ENCODE measurements at regions not wholly inside any gene's neighbourhood (a gene's known extent, or its start where the extent isn't known, plus 50 kb on each side); places are given as distances from the start of the nearest gene placed in this dataset.
"Not testable (repeated sequence)": the region's sequence is repeated elsewhere in the genome, so short reads cannot be mapped to it uniquely, and the experiment has no call there.

GRCh38 chrX:115840729-115841409, 279.9 kb downstream of the PLS3 start:
- not testable (repeated sequence) for DNase-seq (ENCODE audit: low read depth)

- not testable (repeated sequence) for DNase-seq (ENCODE audit: low read depth)
Measured at GRCh38 chrX:115850986-115851385, 290.0 kb downstream of the PLS3 start.

- not testable (repeated sequence) for DNase-seq (ENCODE audit: low read depth)
Measured at GRCh38 chrX:115853260-115853659, 292.3 kb downstream of the PLS3 start.

- not testable (repeated sequence) for DNase-seq (ENCODE audit: low read depth)
Measured at GRCh38 chrX:115881170-115881569, 289.4 kb upstream of the AGTR2 start.

- DNase-seq (ENCODE audit: low read depth), result not testable (repeated sequence)
Measured at GRCh38 chrX:115884121-115884520, 286.4 kb upstream of the AGTR2 start.

- not testable (repeated sequence) for DNase-seq (ENCODE audit: low read depth)
Measured at GRCh38 chrX:115888041-115888440, 282.5 kb upstream of the AGTR2 start.

- DNase-seq (ENCODE audit: low read depth), result not testable (repeated sequence)
Measured at GRCh38 chrX:115888519-115888918, 282.0 kb upstream of the AGTR2 start.

GRCh38 chrX:115889121-115889890, 281.2 kb upstream of the AGTR2 start:
- DNase-seq (ENCODE audit: low read depth), result no peak

GRCh38 chrX:115892056-115892708, 278.4 kb upstream of the AGTR2 start:
- no peak for DNase-seq (ENCODE audit: low read depth)

GRCh38 chrX:115892787-115893671, 277.5 kb upstream of the AGTR2 start:
- no peak for DNase-seq (ENCODE audit: low read depth)

- no peak for DNase-seq (ENCODE audit: low read depth)
Measured at GRCh38 chrX:115894087-115894486, 276.5 kb upstream of the AGTR2 start.

- DNase-seq (ENCODE audit: low read depth), result no peak
Measured at GRCh38 chrX:115895678-115896329, 274.7 kb upstream of the AGTR2 start.

- no peak for DNase-seq (ENCODE audit: low read depth)
Measured at GRCh38 chrX:115896362-115896761, 274.2 kb upstream of the AGTR2 start.

- DNase-seq (ENCODE audit: low read depth), result no peak
Measured at GRCh38 chrX:115897956-115898355, 272.6 kb upstream of the AGTR2 start.

GRCh38 chrX:115898382-115899001, 272.1 kb upstream of the AGTR2 start:
- DNase-seq (ENCODE audit: low read depth), result no peak

- no peak for DNase-seq (ENCODE audit: low read depth)
Measured at GRCh38 chrX:115900425-115900824, 270.1 kb upstream of the AGTR2 start.

GRCh38 chrX:115901241-115901640, 269.3 kb upstream of the AGTR2 start:
- DNase-seq (ENCODE audit: low read depth), result no peak

- DNase-seq (ENCODE audit: low read depth), result no peak
Measured at GRCh38 chrX:115902995-115903394, 267.5 kb upstream of the AGTR2 start.

- no peak for DNase-seq (ENCODE audit: low read depth)
Measured at GRCh38 chrX:115906276-115906675, 264.3 kb upstream of the AGTR2 start.

- DNase-seq (ENCODE audit: low read depth), result no peak
Measured at GRCh38 chrX:115906881-115907280, 263.7 kb upstream of the AGTR2 start.

- no peak for DNase-seq (ENCODE audit: low read depth)
Measured at GRCh38 chrX:115909017-115909416, 261.5 kb upstream of the AGTR2 start.

All from HS-5 (cell line).